Trophoblast cell (in vitro differentiated cells and primary cell): ENCODE measurements at regions not wholly inside any gene's neighbourhood (a gene's known extent, or its start where the extent isn't known, plus 50 kb on each side); places are given as distances from the start of the nearest gene placed in this dataset.

ENCODE experiments used
- DNase-seq, 2 donors: peaks; one replicate each; pipeline ENCODE4 v3.0.0-alpha.2; 2016
- H2AFZ ChIP-seq: 2 replicates; pipeline ENCODE4 v1.6.1; 2013; ENCODE audit warnings: low read length, moderate library complexity, mild to moderate bottlenecking; ENCODE audit not compliant: insufficient read depth, poor library complexity
- H2AK5ac ChIP-seq: 2 replicates; pipeline ENCODE4 v1.6.1; 2013; ENCODE audit warnings: mild to moderate bottlenecking, low read length
- H2BK120ac ChIP-seq: 2 replicates; pipeline ENCODE4 v1.6.1; 2013; ENCODE audit warnings: low read length, mild to moderate bottlenecking, moderate library complexity; ENCODE audit not compliant: insufficient read depth, poor library complexity
- H2BK12ac ChIP-seq: 2 replicates; pipeline ENCODE4 v1.6.1; 2013; ENCODE audit warnings: mild to moderate bottlenecking, low read length, moderate library complexity
- H2BK5ac ChIP-seq: 2 replicates; pipeline ENCODE4 v1.6.1; 2013; ENCODE audit warnings: low read length, low read depth, moderate library complexity, mild to moderate bottlenecking; ENCODE audit not compliant: poor library complexity
- H3K14ac ChIP-seq: 2 replicates; pipeline ENCODE4 v1.6.1; 2013; ENCODE audit warnings: mild to moderate bottlenecking, low read length
- H3K18ac ChIP-seq: 2 replicates; pipeline ENCODE4 v1.6.1; 2013; ENCODE audit warnings: mild to moderate bottlenecking, low read length
- H3K23ac ChIP-seq: 2 replicates; pipeline ENCODE4 v1.6.1; 2013; ENCODE audit warnings: low read length
- H3K27ac ChIP-seq: 2 replicates; pipeline ENCODE4 v1.5.1; 2013; ENCODE audit warnings: low read depth, mild to moderate bottlenecking, inconsistent platforms, low read length, moderate library complexity
- H3K27me3 ChIP-seq: 2 replicates; pipeline ENCODE4 v1.6.1; 2013; ENCODE audit warnings: inconsistent platforms, mild to moderate bottlenecking, low read length, moderate library complexity; ENCODE audit not compliant: insufficient read depth
- H3K36me3 ChIP-seq, 2 experiments: 1 replicate in 1 of 2; 2 replicates in 1 of 2; pipeline ENCODE4 v1.6.1; 2013; ENCODE audit warnings: low read length in 2 of 2, mild to moderate bottlenecking in 2 of 2, moderate library complexity in 1 of 2; ENCODE audit not compliant: insufficient read depth in 2 of 2, control insufficient read depth in 1 of 2
- H3K4ac ChIP-seq: 2 replicates; pipeline ENCODE4 v1.6.1; 2013; ENCODE audit warnings: low read depth, mild to moderate bottlenecking, low read length, moderate library complexity
- H3K4me1 ChIP-seq, 2 experiments: 1 replicate in 1 of 2; 2 replicates in 1 of 2; pipeline ENCODE4 v1.6.1; 2013; ENCODE audit warnings: low read length in 2 of 2, mild to moderate bottlenecking in 2 of 2, moderate library complexity in 1 of 2; ENCODE audit not compliant: insufficient read depth in 2 of 2, control insufficient read depth in 1 of 2
- H3K4me2 ChIP-seq: 2 replicates; pipeline ENCODE4 v1.6.1; 2013; ENCODE audit warnings: inconsistent platforms, mild to moderate bottlenecking, low read length, moderate library complexity
- H3K4me3 ChIP-seq: 2 replicates; pipeline ENCODE4 v1.5.1; 2013; ENCODE audit warnings: mild to moderate bottlenecking, low read depth, low read length, inconsistent platforms
- H3K79me1 ChIP-seq: one replicate; pipeline ENCODE4 v1.6.1; 2013; ENCODE audit warnings: low read length
- H3K79me2 ChIP-seq: 2 replicates; pipeline ENCODE4 v1.6.1; 2013; ENCODE audit warnings: low read length, mild to moderate bottlenecking; ENCODE audit not compliant: control insufficient read depth, insufficient read depth, poor library complexity
- H3K9ac ChIP-seq: 2 replicates; pipeline ENCODE4 v1.6.1; 2013; ENCODE audit warnings: mild to moderate bottlenecking, low read length
- H3K9me3 ChIP-seq: 2 replicates; pipeline ENCODE4 v1.6.1; 2013; ENCODE audit warnings: low read depth, mild to moderate bottlenecking, control low read depth, inconsistent platforms, low read length; ENCODE audit not compliant: insufficient read depth
- H4K12ac ChIP-seq: 2 replicates; pipeline ENCODE4 v1.6.1; 2013; ENCODE audit warnings: low read depth, mild to moderate bottlenecking, low read length, moderate library complexity
- H4K8ac ChIP-seq: 2 replicates; pipeline ENCODE4 v1.6.1; 2013; ENCODE audit warnings: low read depth, mild to moderate bottlenecking, low read length, moderate library complexity
- H4K91ac ChIP-seq: one replicate; pipeline ENCODE4 v1.6.1; 2013; ENCODE audit warnings: low read depth, mild to moderate bottlenecking, low read length, moderate library complexity
- WGBS: extraction: QIAGEN DNeasy Blood & Tissue Kit; methylation state at CpG from one replicate; pipeline ENCODE4 v1.1.7; 2013; ENCODE audit warnings: missing lambda C conversion rate; ENCODE audit not compliant: insufficient read length, insufficient coverage; ENCODE audit errors: extremely low coverage; 5-methylcytosine and 5-hydroxymethylcytosine counted together

DNA sequence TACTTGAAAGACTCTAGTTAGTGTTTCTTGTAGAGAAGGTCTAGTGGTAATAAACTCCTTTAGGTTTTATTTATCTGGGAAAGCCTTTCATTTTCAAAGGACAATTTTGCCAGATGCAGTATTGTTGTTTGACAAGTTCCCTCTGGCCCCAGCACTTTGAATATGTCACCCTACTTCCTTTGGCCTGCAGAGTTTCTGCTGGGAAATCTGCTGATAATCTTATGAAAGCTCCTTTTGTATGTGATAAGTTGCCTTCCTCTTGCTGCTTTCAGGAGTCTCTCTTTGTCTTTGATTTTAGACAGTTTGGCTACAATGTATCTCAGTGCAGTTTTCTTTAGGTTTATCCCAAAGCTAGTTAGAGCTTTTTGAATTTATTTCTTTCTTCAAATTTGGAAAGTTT is 106.2 kb upstream of the L3MBTL4 start:
- Histone ChIP-seq H2BK120ac (no peak overlapping the region), H3K4me1 (no peaks in the 10 kb centered on the region), H3K4ac (no peak overlapping the region), H3K79me2 (no peaks in the 10 kb centered on the region), H3K4me2 (no peak overlapping the region), H4K12ac (no peak overlapping the region), H2BK12ac (no peak overlapping the region), H2AFZ (no peak overlapping the region), H3K9ac (no peak overlapping the region), H3K4me3 (no peak overlapping the region), H3K18ac (no peak overlapping the region), H3K9me3 (no peaks in the 10 kb centered on the region), H3K14ac (no peak overlapping the region), H2BK5ac (no peak overlapping the region), H3K23ac (no peak overlapping the region), H3K79me1 (no peaks in the 10 kb centered on the region), H4K91ac (no peak overlapping the region), H4K8ac (no peak overlapping the region), H3K36me3 (no peaks in the 10 kb centered on the region), H3K27me3 (no peaks in the 10 kb centered on the region), H2AK5ac (no peak overlapping the region), H3K27ac (no peak overlapping the region)
- DNase-seq: no peak

DNA sequence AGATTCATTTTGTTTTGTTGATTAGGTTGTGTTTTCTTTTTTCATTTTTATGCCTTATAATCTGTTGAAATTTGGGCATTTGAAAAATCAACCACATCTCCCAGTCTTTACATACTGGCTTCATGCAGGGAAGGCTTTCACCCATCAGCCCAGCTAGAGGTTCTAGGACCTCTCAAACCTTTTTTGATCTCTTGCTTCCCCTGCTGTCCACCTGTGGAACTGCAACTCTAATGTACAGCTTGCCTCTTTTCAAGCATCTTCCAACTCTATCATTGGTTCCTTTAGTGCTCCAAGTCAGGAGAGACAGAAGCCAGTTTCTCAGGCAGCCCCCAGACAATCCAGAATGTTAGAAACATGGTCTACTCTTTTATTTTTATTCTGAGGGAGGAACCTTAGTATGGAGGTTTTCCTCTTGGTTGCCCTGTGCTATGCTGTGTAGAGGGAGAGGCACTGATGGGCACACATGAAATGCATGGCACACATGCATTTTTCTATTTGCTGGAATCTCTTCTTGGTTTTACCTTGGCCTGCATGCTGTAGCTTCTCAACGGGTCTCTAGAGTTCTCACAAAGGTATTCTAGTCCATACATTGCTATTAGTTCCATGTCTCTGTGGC is 107.2 kb upstream of the L3MBTL4 start:
- H3K4me1 ChIP-seq: no peaks in the 10 kb centered on the region
- no peaks in the 10 kb centered on the region for H3K36me3 ChIP-seq
- no peak overlapping the region for H2BK120ac ChIP-seq
- H3K4me3 ChIP-seq: no peak overlapping the region
- H3K79me1 ChIP-seq: no peaks in the 10 kb centered on the region
- H3K27ac ChIP-seq: no peak overlapping the region
- H4K12ac ChIP-seq: no peak overlapping the region
- no peak overlapping the region for H2BK12ac ChIP-seq
- H3K79me2 ChIP-seq: no peaks in the 10 kb centered on the region
- no peak overlapping the region for H3K18ac ChIP-seq
- no peaks in the 10 kb centered on the region for H3K27me3 ChIP-seq
- no peaks in the 10 kb centered on the region for H3K9me3 ChIP-seq
- no peak overlapping the region for H2BK5ac ChIP-seq
- no peak overlapping the region for H3K23ac ChIP-seq
- H3K4ac ChIP-seq: no peak overlapping the region
- H2AFZ ChIP-seq: no peak overlapping the region
- H3K4me2 ChIP-seq: no peak overlapping the region
- H4K8ac ChIP-seq: no peak overlapping the region
- WGBS: no CpG with 5 or more reads among the region's 1 CpG
- no peak overlapping the region for H3K9ac ChIP-seq
- DNase-seq: peak; percentile 71 to 92
- no peak overlapping the region for H2AK5ac ChIP-seq
- H4K91ac ChIP-seq: no peak overlapping the region
- no peak overlapping the region for H3K14ac ChIP-seq

DNA sequence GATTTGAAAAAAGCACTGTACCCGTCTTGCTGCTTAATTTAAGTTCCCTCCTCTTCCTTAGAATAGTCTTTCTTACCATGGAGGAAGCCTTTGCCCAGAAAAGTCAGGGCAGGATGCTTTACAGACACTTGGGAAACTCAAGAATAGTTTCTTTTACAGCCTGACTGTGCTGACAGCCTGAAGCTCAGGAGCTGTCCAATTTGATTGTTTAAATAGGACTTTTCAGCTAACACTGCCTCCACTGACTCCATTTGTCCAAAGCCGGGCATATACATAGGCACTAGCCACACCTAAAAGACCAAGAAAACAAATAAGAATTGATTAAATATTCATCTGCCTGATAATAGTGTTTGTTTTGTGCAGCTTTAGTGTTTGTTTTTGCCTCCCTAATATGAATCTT is 110.9 kb upstream of the L3MBTL4 start:
- H3K36me3 ChIP-seq: no peaks in the 10 kb centered on the region
- H2BK5ac ChIP-seq: no peak overlapping the region
- DNase-seq: no peak
- no peaks in the 10 kb centered on the region for H3K79me1 ChIP-seq
- no peak overlapping the region for H3K23ac ChIP-seq
- no peak overlapping the region for H2BK12ac ChIP-seq
- H2AFZ ChIP-seq: no peak overlapping the region
- H2BK120ac ChIP-seq: no peak overlapping the region
- H3K79me2 ChIP-seq: no peaks in the 10 kb centered on the region
- no peak overlapping the region for H3K4me2 ChIP-seq
- no peak overlapping the region for H2AK5ac ChIP-seq
- H3K27ac ChIP-seq: no peak overlapping the region
- no CpG with 5 or more reads among the region's 2 CpGs for WGBS
- no peak overlapping the region for H3K9ac ChIP-seq
- no peak overlapping the region for H4K8ac ChIP-seq
- no peaks in the 10 kb centered on the region for H3K4me1 ChIP-seq
- H4K91ac ChIP-seq: no peak overlapping the region
- H3K27me3 ChIP-seq: no peaks in the 10 kb centered on the region
- no peak overlapping the region for H3K18ac ChIP-seq
- no peak overlapping the region for H3K4ac ChIP-seq
- no peak overlapping the region for H4K12ac ChIP-seq
- no peaks in the 10 kb centered on the region for H3K9me3 ChIP-seq
- no peak overlapping the region for H3K14ac ChIP-seq
- no peak overlapping the region for H3K4me3 ChIP-seq

DNA sequence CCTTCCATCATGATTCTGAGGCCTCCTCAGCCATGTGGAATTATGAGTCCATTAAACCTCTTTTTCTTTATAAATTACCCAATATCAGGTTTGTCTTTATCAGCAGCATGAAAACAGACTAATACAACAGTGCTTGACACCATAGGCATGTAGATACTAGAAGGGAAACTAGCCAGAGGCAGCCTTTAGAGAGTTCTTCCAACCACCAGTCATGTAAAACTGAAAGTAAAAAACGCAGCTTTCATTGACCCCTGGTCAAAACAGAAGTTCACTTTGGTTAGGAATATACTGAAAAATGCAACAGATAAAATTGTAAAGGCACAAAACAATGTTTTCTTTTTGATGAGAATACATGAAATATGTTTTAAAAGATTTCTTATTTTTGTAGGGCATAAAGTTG is 122.8 kb upstream of the L3MBTL4 start:
- Histone ChIP-seq H3K4ac (no peak overlapping the region), H3K27me3 (no peaks in the 10 kb centered on the region), H3K36me3 (no peaks in the 10 kb centered on the region), H4K12ac (no peak overlapping the region), H2BK5ac (no peak overlapping the region), H3K4me1 (peaks cover 0 to 5% of the 10 kb centered on the region in 2 experiments), H2BK12ac (no peak overlapping the region), H2AK5ac (no peak overlapping the region), H3K79me2 (no peaks in the 10 kb centered on the region), H3K14ac (no peak overlapping the region), H3K23ac (no peak overlapping the region), H3K4me2 (no peak overlapping the region), H3K18ac (no peak overlapping the region), H3K9me3 (no peaks in the 10 kb centered on the region), H3K27ac (no peak overlapping the region), H4K91ac (no peak overlapping the region), H3K79me1 (no peaks in the 10 kb centered on the region), H2BK120ac (no peak overlapping the region), H4K8ac (no peak overlapping the region), H2AFZ (no peak overlapping the region), H3K4me3 (no peak overlapping the region), H3K9ac (no peak overlapping the region)
- DNase-seq: no peak
- WGBS: no CpG with 5 or more reads among the region's 1 CpG
